HG03558 (cell line): ENCODE measurements at regions not wholly inside any gene's neighbourhood (a gene's known extent, or its start where the extent isn't known, plus 50 kb on each side); places are given as distances from the start of the nearest gene placed in this dataset.

ENCODE experiments used
- ATAC-seq: cut with Tn5 transposase; IDR thresholded peaks from one replicate; pipeline ENCODE4 v1.9.1; 2021; ENCODE audit warnings: moderate number of reproducible peaks; ENCODE audit not compliant: unreplicated experiment; ENCODE audit errors: extremely low read depth

- ATAC-seq: no peak
These were observed 106.7 kb upstream of the FOXF1 start for GRCh38 chr16:86403541-86404163.

GRCh38 chr16:86404678-86405077 lies 105.6 kb upstream of the FOXF1 start:
- ATAC-seq: no peak

GRCh38 chr16:86405319-86405718 lies 105.0 kb upstream of the FOXF1 start:
- ATAC-seq: no peak

GRCh38 chr16:86406056-86406455 lies 104.3 kb upstream of the FOXF1 start:
- ATAC-seq: no peak

- no peak for ATAC-seq
These were observed 101.6 kb upstream of the FOXF1 start for GRCh38 chr16:86408685-86409084.

- ATAC-seq: no peak
These were observed 100.2 kb upstream of the FOXF1 start for GRCh38 chr16:86410081-86410480.

GRCh38 chr16:86410529-86410928 lies 99.8 kb upstream of the FOXF1 start:
- no peak for ATAC-seq

GRCh38 chr16:86411897-86412296 lies 98.4 kb upstream of the FOXF1 start:
- no peak for ATAC-seq

- ATAC-seq: no peak
These were observed 95.2 kb upstream of the FOXF1 start for GRCh38 chr16:86414991-86415740.

GRCh38 chr16:86418981-86419380 lies 91.3 kb upstream of the FOXF1 start:
- no peak for ATAC-seq

GRCh38 chr16:86419518-86419917 lies 90.8 kb upstream of the FOXF1 start:
- no peak for ATAC-seq

GRCh38 chr16:86421995-86422394 lies 88.3 kb upstream of the FOXF1 start:
- ATAC-seq: no peak

GRCh38 chr16:86424398-86424797 lies 85.9 kb upstream of the FOXF1 start:
- no peak for ATAC-seq

- no peak for ATAC-seq
These were observed 85.3 kb upstream of the FOXF1 start for GRCh38 chr16:86424985-86425384.

GRCh38 chr16:86426063-86426642 lies 84.2 kb upstream of the FOXF1 start:
- ATAC-seq: no peak

- ATAC-seq: no peak
These were observed 82.9 kb upstream of the FOXF1 start for GRCh38 chr16:86427433-86427851.

GRCh38 chr16:86428729-86429517 lies 81.4 kb upstream of the FOXF1 start:
- ATAC-seq: no peak

GRCh38 chr16:86429663-86430062 lies 80.7 kb upstream of the FOXF1 start:
- ATAC-seq: no peak

GRCh38 chr16:86430814-86431213 lies 79.5 kb upstream of the FOXF1 start:
- no peak for ATAC-seq

- no peak for ATAC-seq
These were observed 78.8 kb upstream of the FOXF1 start for GRCh38 chr16:86431540-86431939.

GRCh38 chr16:86432048-86432447 lies 78.3 kb upstream of the FOXF1 start:
- no peak for ATAC-seq
